Osteoblast (primary cell): ENCODE measurements at regions not wholly inside any gene's neighbourhood (a gene's known extent, or its start where the extent isn't known, plus 50 kb on each side); places are given as distances from the start of the nearest gene placed in this dataset.
A peak's percentile ranks its signal among the peaks of the same experiment; 100 is the strongest.

ENCODE experiments used
- DNase-seq: peaks from one replicate; pipeline ENCODE4 v3.0.0; 2011; ENCODE audit warnings: low spot score, mixed read lengths; ENCODE audit not compliant: insufficient read length; ENCODE audit errors: missing footprints
- H2AFZ ChIP-seq: 2 replicates; pipeline ENCODE4 v1.6.0; 2011; ENCODE audit warnings: mild to moderate bottlenecking, low read length
- H3K27ac ChIP-seq: 2 replicates; pipeline ENCODE4 v1.5.1; 2011; ENCODE audit warnings: mild to moderate bottlenecking, low read depth, low read length, moderate library complexity
- H3K27me3 ChIP-seq: 2 replicates; pipeline ENCODE4 v1.6.0; 2012; ENCODE audit warnings: mild to moderate bottlenecking, control low read depth, inconsistent platforms, low read length, moderate library complexity; ENCODE audit not compliant: insufficient read depth
- H3K36me3 ChIP-seq: 2 replicates; pipeline ENCODE4 v1.5.1; 2011; ENCODE audit warnings: mild to moderate bottlenecking, low read length, control low read depth, moderate library complexity; ENCODE audit not compliant: insufficient read depth
- H3K4me1 ChIP-seq: 2 replicates; pipeline ENCODE4 v1.5.1; 2011; ENCODE audit warnings: mild to moderate bottlenecking, low read length, control low read depth, moderate library complexity; ENCODE audit not compliant: insufficient read depth
- H3K4me2 ChIP-seq: 2 replicates; pipeline ENCODE4 v1.6.0; 2011; ENCODE audit warnings: mild to moderate bottlenecking, low read length; ENCODE audit not compliant: insufficient read depth
- H3K4me3 ChIP-seq: fragments of 200-600 bp; sonication (generic); 3 replicates; pipeline ENCODE4 v1.5.1; 2012; ENCODE audit warnings: mild to moderate bottlenecking, low read length, inconsistent platforms; ENCODE audit not compliant: insufficient read depth
- H3K79me2 ChIP-seq: 2 replicates; pipeline ENCODE4 v1.6.0; 2012; ENCODE audit warnings: mild to moderate bottlenecking, low read length, control low read depth, inconsistent platforms; ENCODE audit not compliant: insufficient read depth
- H3K9me3 ChIP-seq: 2 replicates; pipeline ENCODE4 v1.5.1; 2011; ENCODE audit warnings: low read depth, low read length, control low read depth
- H4K20me1 ChIP-seq: 2 replicates; pipeline ENCODE4 v1.6.0; 2012; ENCODE audit warnings: mild to moderate bottlenecking, low read length, control low read depth; ENCODE audit not compliant: insufficient read depth
- TF ChIP-seq, protein P1 (sequence below): IDR thresholded peaks from 2 replicates; pipeline ENCODE4 v1.5.1; 2011; ENCODE audit warnings: mild to moderate bottlenecking, low read depth, low read length, moderate library complexity; ENCODE audit errors: extremely low read depth

DNA sequence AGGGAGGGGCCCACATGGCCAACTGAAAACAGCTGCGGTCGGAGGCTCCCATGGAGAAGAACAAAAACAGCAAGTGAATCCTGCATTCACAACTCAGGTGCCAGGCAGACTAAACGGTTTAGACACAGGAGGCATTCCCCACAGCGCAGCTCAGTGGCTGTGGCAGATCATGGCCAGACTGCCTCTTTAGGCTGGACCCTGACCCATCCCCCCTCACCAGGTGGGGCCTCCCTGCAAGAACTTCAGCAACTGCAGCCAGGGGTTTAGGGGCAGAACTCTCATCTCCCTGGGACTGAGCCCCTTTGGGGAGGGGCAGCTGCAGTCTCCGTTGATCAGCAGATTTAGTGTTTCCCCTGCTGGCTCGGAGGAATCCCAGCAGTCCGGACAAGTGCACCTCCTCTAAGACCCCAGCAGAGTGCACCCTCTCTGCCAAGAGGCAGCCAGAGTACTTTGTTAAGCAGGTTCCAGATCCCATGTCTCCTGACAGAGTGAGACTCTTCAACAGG lies 346.7 kb downstream of the SS18 start:
- no peaks in the 10 kb centered on the region for H3K79me2 ChIP-seq
- DNase-seq: no peak
- no peak overlapping the region for H3K4me2 ChIP-seq
- H3K4me3 ChIP-seq: no peak overlapping the region
- H3K9me3 ChIP-seq: no peaks in the 10 kb centered on the region
- TF ChIP-seq, protein P1, sequence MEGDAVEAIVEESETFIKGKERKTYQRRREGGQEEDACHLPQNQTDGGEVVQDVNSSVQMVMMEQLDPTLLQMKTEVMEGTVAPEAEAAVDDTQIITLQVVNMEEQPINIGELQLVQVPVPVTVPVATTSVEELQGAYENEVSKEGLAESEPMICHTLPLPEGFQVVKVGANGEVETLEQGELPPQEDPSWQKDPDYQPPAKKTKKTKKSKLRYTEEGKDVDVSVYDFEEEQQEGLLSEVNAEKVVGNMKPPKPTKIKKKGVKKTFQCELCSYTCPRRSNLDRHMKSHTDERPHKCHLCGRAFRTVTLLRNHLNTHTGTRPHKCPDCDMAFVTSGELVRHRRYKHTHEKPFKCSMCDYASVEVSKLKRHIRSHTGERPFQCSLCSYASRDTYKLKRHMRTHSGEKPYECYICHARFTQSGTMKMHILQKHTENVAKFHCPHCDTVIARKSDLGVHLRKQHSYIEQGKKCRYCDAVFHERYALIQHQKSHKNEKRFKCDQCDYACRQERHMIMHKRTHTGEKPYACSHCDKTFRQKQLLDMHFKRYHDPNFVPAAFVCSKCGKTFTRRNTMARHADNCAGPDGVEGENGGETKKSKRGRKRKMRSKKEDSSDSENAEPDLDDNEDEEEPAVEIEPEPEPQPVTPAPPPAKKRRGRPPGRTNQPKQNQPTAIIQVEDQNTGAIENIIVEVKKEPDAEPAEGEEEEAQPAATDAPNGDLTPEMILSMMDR: no peak
- H2AFZ ChIP-seq: no peak overlapping the region
- H3K4me1 ChIP-seq: no peaks in the 10 kb centered on the region
- no peaks in the 10 kb centered on the region for H3K27me3 ChIP-seq
- H3K36me3 ChIP-seq: no peaks in the 10 kb centered on the region
- no peak overlapping the region for H3K27ac ChIP-seq
- H4K20me1 ChIP-seq: no peaks in the 10 kb centered on the region

DNA sequence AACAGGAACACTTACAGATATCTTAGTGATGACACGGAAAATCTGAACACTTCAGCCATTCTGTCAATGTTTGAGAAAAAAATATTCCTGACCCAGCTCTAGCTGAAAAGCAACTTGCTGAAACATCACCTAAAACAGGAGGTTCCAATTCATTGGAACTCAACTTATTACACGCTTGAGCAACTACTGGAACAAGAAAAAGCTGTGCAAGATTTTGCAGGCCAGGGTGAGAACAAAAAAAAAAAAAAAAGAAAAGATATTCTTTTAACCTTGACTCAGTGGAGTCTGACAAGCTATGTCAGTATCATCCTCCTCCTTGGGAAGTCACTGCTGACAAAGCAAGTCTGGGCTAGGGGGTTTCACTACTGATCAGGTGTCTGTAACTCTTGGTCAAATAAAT lies 351.0 kb downstream of the SS18 start:
- DNase-seq: no peak
- no peaks in the 10 kb centered on the region for H4K20me1 ChIP-seq
- H2AFZ ChIP-seq: no peak overlapping the region
- H3K36me3 ChIP-seq: no peaks in the 10 kb centered on the region
- H3K9me3 ChIP-seq: no peaks in the 10 kb centered on the region
- TF ChIP-seq, protein P1: no peak
- no peak overlapping the region for H3K4me3 ChIP-seq
- no peaks in the 10 kb centered on the region for H3K79me2 ChIP-seq
- no peaks in the 10 kb centered on the region for H3K27me3 ChIP-seq
- no peak overlapping the region for H3K4me2 ChIP-seq
- H3K27ac ChIP-seq: no peak overlapping the region
- peaks cover 6% of the 10 kb centered on the region for H3K4me1 ChIP-seq

DNA sequence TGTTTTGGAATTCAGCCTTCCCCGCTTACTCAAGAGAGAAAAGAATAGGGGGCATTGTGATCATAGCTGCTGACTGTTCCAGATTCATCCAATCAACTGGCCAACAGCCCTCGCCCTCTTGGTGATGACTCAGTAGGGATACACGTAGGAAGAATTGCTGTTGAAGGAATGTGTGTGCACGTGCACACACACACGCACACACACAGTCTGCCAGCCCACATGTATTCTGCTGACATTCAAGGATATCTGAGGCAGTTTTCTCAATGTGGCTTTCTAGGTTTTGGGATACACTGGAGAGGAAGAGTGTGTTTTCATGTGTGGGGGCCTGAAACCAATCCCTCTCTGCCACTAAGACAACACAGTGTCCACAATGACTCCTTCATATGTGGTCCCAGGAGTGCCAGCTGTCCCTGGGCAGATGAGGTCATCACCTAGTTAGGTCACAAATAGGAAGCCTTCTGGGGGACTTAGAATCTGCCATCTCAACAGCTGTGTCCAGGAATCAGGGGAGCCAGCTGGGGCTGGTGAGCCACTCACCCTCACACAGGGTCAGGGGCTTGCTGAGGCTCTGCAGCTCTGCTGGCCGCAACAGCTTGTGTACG lies 352.6 kb downstream of the SS18 start:
- Histone ChIP-seq H3K4me2 (no peak overlapping the region), H2AFZ (no peak overlapping the region), H4K20me1 (no peaks in the 10 kb centered on the region), H3K79me2 (no peaks in the 10 kb centered on the region), H3K4me3 (no peak overlapping the region), H3K9me3 (no peaks in the 10 kb centered on the region), H3K27ac (no peak overlapping the region), H3K27me3 (no peaks in the 10 kb centered on the region), H3K36me3 (no peaks in the 10 kb centered on the region), H3K4me1 (peaks cover 6% of the 10 kb centered on the region)
- TF ChIP-seq, protein P1: no peak
- DNase-seq: peak; percentile 43

DNA sequence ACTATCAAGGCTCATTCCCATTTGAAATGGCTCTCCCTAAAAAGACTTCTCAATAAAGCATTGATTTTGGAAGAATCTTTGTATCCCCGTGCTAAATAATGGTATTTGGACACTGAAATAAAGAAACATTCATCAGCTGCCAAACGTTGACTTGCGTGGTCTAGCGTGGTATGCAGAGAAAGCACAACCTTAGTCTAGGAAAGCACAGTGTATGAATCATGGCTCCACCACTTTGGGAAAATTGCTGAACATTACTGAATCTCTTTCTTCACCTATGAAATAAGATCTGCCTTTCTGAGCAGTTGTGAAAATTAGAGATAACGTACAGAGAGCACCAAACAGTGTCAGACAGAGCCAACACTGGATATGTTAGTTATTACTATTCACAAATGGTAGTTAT lies 353.9 kb downstream of the SS18 start:
- no peaks in the 10 kb centered on the region for H4K20me1 ChIP-seq
- H3K79me2 ChIP-seq: no peaks in the 10 kb centered on the region
- peak; percentile 25 for DNase-seq
- no peaks in the 10 kb centered on the region for H3K27me3 ChIP-seq
- H3K4me1 ChIP-seq: peaks cover 6% of the 10 kb centered on the region
- H3K27ac ChIP-seq: no peak overlapping the region
- no peak overlapping the region for H3K4me2 ChIP-seq
- no peak overlapping the region for H2AFZ ChIP-seq
- H3K4me3 ChIP-seq: no peak overlapping the region
- H3K9me3 ChIP-seq: no peaks in the 10 kb centered on the region
- TF ChIP-seq, protein P1: no peak
- no peaks in the 10 kb centered on the region for H3K36me3 ChIP-seq
